ENCODE measurements at regions not wholly inside any gene's neighbourhood (a gene's known extent, or its start where the extent isn't known, plus 50 kb on each side); places are given as distances from the start of the nearest gene placed in this dataset.

GRCh38 chr4:54548098-54548620 is 109.6 kb upstream of the KIT start:
- DNase-seq: no peak

DNA sequence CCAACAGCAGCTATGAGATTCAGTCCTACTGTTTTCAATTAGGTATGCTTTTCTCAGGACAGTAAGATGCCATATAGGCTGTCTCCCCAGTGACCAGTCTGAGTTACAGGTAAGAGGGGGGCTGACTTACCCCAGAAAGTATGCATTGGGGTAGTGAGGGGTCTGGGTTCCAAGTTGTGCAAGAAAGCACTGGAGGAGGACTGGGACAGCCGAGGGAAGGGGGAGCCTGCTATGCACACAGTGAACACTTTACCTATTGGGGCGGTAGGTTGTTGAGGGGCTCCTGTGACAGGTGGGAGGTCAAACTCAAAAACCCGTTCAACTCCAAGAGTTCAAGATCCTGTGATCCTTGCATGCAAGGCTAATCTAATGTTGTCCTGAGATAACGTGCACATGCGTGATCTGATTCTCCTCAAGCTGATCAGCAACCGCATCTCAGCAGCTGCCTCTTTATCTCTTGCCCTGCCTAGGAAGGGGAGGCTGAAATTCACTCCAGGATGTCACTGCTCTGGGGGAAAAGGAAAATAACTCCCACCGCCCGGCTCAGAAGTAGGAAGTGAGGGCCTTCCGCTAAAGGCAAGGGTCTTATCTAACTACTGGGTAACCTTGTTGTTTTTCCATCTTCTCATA is 108.8 kb upstream of the KIT start:
- no peak for DNase-seq

DNA sequence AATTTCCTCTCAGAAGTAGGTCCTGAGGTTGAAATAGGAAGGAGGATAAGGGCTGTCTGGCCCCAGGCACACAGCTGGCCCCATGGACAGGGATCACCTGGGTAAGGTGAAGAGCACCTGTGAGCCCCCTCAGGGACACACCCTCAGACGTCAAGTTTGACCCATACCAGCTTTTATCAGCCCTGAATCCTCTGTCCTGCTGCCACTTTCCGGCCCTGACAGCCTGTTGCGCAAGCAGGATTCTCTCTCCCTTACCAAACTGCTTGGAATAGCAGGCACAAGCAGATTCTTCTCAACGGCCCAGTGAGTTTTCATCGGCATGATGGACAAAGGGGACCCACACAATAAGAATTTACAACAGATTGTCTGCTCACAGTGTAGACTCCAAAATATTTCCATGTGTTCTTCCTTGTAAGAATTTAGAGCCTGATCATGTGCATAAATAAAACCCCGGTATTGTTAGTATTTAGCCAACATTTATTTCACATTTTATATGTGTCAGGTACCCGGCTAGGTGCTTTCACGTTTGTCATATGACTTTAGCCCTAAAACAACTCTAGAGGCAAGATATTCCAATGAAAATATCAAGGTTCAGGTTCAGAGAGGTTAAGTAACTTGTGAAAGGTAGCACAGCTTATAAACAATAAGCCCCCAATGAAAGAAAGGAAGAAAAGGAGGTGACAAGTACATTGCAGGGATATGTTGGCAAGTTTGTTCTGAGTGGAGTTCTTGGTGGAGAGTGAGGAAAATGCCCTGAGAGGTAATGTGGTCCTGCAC is 107.2 kb upstream of the KIT start:
- peak; percentile 34 for DNase-seq

- peak; percentile 71 for DNase-seq
These were observed 104.8 kb upstream of the KIT start for GRCh38 chr4:54553001-54553400.

GRCh38 chr4:54554339-54554990 is 103.3 kb upstream of the KIT start:
- no peak for DNase-seq

GRCh38 chr4:54556051-54556450 is 101.7 kb upstream of the KIT start:
- no peak for DNase-seq

DNA sequence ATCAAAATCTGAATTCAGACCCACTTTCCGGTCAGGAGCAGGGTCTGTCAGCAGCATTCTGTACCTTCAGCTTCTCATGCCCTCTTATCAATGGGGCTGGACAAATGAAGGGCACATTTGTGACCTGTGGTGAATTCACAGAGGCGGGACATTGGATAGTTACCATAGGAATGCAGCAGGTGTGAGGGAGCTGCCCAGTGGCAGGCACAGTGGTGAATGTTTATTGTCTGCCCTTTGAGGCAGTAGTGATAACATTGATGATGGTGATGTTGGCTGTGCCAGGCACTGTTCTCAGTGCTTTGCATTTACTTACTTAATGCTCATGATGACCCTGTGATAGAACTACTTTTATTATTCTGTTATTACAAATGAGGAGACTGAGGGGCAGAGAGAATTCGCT is 101.2 kb upstream of the KIT start:
- DNase-seq: no peak

DNA sequence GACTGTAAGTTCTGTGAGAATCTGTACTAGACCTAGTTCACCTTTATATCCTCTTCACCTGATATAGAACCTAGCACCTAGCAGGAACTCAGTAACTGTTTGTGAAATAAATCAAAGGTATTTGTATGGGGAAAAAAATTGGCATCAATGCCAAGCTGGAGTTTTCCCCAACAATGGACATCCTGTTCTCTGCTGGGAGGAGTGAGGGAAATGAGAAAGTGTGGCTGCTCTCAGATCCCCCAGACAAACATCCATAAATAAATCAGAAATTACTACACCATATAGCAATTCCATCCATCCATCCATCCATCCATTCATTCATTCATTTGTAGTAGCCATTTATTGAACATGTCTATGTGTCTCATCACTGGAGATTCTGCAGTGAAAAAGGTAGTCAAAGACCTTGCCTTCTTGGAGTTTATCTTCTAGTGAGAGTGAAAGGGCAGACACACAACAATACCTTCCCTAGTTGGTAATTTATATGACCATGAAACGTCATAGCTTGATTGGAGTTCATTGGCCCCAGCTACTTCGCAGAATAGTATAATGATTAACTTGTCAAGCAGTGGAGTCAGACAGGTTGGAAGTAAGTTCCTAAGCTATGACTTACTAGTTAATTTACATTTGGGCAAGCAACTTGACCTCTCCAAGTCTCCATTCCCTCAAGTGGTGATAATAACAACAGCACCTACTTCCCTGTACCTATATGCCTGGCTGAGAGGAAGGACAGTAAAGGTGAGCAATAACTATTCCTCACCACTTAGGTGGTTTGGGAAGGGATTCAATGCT is 98.7 kb upstream of the KIT start:
- DNase-seq: no peak

DNA sequence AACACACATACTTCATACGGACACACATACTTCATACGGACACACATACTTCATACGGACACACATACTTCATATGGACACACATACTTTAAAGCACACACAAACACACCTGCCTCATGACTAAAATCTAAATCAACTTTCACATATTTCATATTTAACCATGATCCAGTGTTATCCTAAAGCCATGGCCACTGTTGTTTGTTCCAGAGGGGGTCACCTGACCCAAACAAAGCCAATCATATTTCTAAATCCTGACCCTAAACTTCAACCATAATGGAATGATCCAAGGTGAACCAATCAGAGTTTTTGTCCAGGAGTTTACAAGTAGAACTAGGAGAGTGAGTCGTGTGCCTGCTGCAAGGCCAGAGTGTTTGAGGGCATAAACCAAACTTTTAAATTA is 97.2 kb upstream of the KIT start:
- no peak for DNase-seq

GRCh38 chr4:54561940-54562339 is 95.8 kb upstream of the KIT start:
- DNase-seq: no peak

DNA sequence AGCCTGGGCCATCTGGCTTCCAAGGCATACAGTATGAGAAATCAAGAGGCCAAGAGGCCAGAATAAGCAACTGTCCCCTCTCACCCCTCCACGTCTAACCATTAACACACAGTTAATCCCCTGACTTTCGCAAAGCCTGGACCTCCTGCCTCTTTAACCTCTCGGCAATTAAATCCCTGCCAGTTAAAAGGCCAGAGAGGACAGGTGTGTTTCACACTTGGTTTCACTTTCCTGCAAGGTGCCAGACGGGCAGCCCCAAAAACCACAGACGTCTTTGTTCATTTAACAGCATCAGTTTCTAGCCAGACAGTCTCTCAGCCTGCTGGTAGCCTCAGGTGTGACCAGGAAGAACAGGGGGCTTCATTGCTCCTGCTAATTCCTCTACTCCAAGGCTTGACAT is 91.1 kb upstream of the KIT start:
- DNase-seq: no peak

DNA sequence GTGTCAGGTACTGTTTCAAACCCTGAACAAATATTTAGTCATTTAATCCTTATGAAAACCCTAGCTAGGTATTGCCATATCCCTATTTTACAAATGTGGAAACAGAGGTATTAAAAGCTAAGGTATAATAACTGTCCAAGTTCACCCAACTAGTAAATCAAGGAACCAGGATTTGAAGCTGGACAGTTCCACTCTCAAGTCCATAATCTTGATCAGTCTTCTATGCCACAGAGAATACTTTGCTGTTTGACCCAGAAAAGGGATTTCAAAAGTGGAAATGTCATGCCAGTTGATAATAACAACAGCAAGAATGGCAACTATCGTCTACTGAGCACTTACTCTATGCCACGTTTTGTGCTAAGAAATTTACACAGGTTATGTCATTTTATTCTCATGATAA is 90.4 kb upstream of the KIT start:
- no peak for DNase-seq

GRCh38 chr4:54568184-54568583 is 89.6 kb upstream of the KIT start:
- DNase-seq: peak; percentile 79

DNA sequence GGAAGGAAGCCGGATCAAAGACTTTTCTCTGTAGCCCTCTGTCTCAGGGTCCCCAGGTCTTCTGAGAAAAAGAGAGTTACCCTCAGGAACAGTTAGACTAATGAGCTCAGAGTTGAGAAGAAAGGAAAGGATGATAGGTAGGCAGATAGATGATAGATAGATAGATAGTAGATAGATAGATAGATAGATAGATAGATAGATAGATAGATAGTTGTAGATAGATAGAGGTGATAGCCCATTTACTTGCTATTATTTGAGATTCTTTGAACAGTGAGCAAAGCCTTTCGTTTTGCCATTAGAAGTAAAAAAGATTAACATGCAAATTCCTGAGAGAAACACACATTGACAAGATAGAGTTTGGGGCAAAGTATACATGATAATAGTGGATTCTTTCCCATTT is 86.9 kb upstream of the KIT start:
- DNase-seq: no peak

- no peak for DNase-seq
These were observed 86.2 kb upstream of the KIT start for GRCh38 chr4:54571293-54572151.

- no peak for DNase-seq
These were observed 85.6 kb upstream of the KIT start for GRCh38 chr4:54572152-54572542.

DNA sequence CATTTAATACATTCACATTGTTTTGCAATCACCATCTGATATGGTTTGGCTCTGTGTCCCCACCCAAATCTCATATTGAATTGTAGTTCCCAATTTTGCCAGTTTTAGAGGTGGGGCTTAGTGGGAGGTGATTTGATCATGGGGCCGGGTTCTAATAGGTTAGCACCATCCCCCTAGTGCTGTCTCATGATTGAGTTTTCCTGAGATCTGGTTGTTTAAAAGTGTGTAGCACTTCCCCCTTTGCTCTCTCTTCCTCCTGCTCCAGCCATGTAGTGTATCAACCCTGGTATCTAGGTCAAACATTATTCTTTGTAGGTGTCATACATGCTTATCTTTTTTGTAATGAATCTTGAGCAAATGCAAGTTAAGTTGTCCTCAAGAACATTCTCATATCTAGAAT is 83.3 kb upstream of the KIT start:
- no peak for DNase-seq

GRCh38 chr4:54575919-54576318 is 81.8 kb upstream of the KIT start:
- DNase-seq: no peak

GRCh38 chr4:54581807-54582206 is 76.0 kb upstream of the KIT start:
- no peak for DNase-seq

GRCh38 chr4:54585321-54586000 is 72.3 kb upstream of the KIT start:
- peak; percentile 57 for DNase-seq

- DNase-seq: peak; percentile 65
These were observed 71.3 kb upstream of the KIT start for GRCh38 chr4:54586320-54586955.
